CD4-positive, CD25-positive, alpha-beta regulatory T cell (primary cell): ENCODE measurements at regions not wholly inside any gene's neighbourhood (a gene's known extent, or its start where the extent isn't known, plus 50 kb on each side); places are given as distances from the start of the nearest gene placed in this dataset.

Experiments used
- ATAC-seq, 2 donors: fragments of 150-1000 bp; cut with Tn5 transposase; one replicate each; pipeline ENCODE4 v1.10.0; 2021; ENCODE audit warnings: low read depth in 2 of 2, moderate number of reproducible peaks in 2 of 2, moderate library complexity in 1 of 2
- DNase-seq, 3 donors: peaks; one replicate each; pipeline versions ENCODE4 v3.0.0 to v3.0.0-alpha.2; 2012 to 2022; ENCODE audit warnings: mixed read lengths in 1 of 3
- H3K27ac ChIP-seq: one replicate; pipeline ENCODE4 v1.7.0; 2013; ENCODE audit warnings: mild to moderate bottlenecking, low read length; ENCODE audit not compliant: insufficient read depth, poor library complexity, severe bottlenecking
- H3K27me3 ChIP-seq: one replicate; pipeline ENCODE4 v1.7.0; 2013; ENCODE audit warnings: low read length; ENCODE audit not compliant: control insufficient read depth, insufficient read depth
- H3K36me3 ChIP-seq: one replicate; pipeline ENCODE4 v1.7.0; 2013; ENCODE audit warnings: mild to moderate bottlenecking, low read length, moderate library complexity; ENCODE audit not compliant: control insufficient read depth, insufficient read depth
- H3K4me1 ChIP-seq: 2 replicates; pipeline ENCODE4 v1.7.0; 2013; ENCODE audit warnings: mild to moderate bottlenecking, low read length; ENCODE audit not compliant: insufficient read depth, control insufficient read depth, poor library complexity, severe bottlenecking
- H3K4me3 ChIP-seq: one replicate; pipeline ENCODE4 v1.7.0; 2013; ENCODE audit warnings: low read depth, mild to moderate bottlenecking, low read length, moderate library complexity
- H3K9me3 ChIP-seq, 2 experiments: 1 replicate in 1 of 2; 2 replicates in 1 of 2; pipeline ENCODE4 v1.7.0; 2013; ENCODE audit warnings: low read length in 2 of 2, mild to moderate bottlenecking in 1 of 2, moderate library complexity in 1 of 2; ENCODE audit not compliant: control insufficient read depth in 2 of 2
- H3K27ac Mint-ChIP-seq, 3 donors: one replicate each; pipeline ENCODE4 v1.8.0; 2020 to 2022; ENCODE audit warnings: mild to moderate bottlenecking in 3 of 3, mixed read lengths in 3 of 3, moderate library complexity in 2 of 3
- H3K27me3 Mint-ChIP-seq: one replicate; pipeline ENCODE4 v1.8.0; 2022; ENCODE audit warnings: mild to moderate bottlenecking, mixed read lengths
- H3K36me3 Mint-ChIP-seq: one replicate; pipeline ENCODE4 v1.8.0; 2020; ENCODE audit warnings: mixed read lengths
- H3K4me1 Mint-ChIP-seq, 4 donors: one replicate each; pipeline ENCODE4 v1.8.0; 2020 to 2022; ENCODE audit warnings: mixed read lengths in 4 of 4, mild to moderate bottlenecking in 1 of 4
- H3K4me3 Mint-ChIP-seq, 4 donors: one replicate each; pipeline ENCODE4 v1.8.0; 2020 to 2022; ENCODE audit warnings: mild to moderate bottlenecking in 4 of 4, mixed read lengths in 4 of 4, moderate library complexity in 3 of 4
- H3K9me3 Mint-ChIP-seq, 7 donors: one replicate each; pipeline ENCODE4 v1.8.0; 2020 to 2022; ENCODE audit warnings: mixed read lengths in 7 of 7, mild to moderate bottlenecking in 3 of 7, moderate library complexity in 2 of 7

- H3K36me3 Mint-ChIP-seq: no peaks in the 10 kb centered on the region
- no peak overlapping the region for H3K4me3 Mint-ChIP-seq
- no peak for ATAC-seq
Measured at GRCh38 chr2:226581004-226581403, 218.6 kb downstream of the IRS1 start.

DNA sequence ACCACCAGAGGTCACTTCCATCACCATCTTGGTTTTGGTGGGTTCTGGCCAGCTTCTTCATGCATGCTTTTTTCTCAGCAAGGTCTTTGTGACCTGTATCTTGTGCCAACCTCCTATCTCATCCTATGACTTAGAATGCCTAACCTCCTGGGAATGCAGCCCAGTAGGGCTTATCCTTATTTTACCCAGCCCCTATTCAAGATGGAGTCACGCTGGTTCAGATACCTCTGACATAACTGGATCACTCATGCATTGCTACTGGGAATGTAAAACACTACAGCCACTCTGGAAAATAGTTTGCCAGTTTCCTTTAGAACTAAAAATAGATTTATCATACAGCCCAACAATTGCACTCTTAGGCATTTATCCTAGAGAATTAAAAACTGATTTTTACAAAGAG lies 219.2 kb downstream of the IRS1 start:
- no peaks in the 10 kb centered on the region for H3K27me3 Mint-ChIP-seq
- H3K4me1 Mint-ChIP-seq: no peaks in the 10 kb centered on the region
- H3K36me3 Mint-ChIP-seq: no peaks in the 10 kb centered on the region
- Histone ChIP-seq H3K4me3 (no peak overlapping the region), H3K27ac (no peak overlapping the region), H3K4me1 (no peaks in the 10 kb centered on the region), H3K9me3 (no peaks in the 10 kb centered on the region), H3K27me3 (no peaks in the 10 kb centered on the region), H3K36me3 (no peaks in the 10 kb centered on the region)
- DNase-seq (no peak), ATAC-seq (no peak)
- H3K9me3 Mint-ChIP-seq: peaks cover 0 to 5% (median 0%) of the 10 kb centered on the region in 7 donors
- H3K27ac Mint-ChIP-seq: no peak overlapping the region
- H3K4me3 Mint-ChIP-seq: no peak overlapping the region

More at GRCh38 chr2:226581004-226581403, 218.6 kb downstream of the IRS1 start:
- Histone ChIP-seq H3K9me3 (no peaks in the 10 kb centered on the region), H3K4me1 (no peaks in the 10 kb centered on the region), H3K27ac (no peak overlapping the region), H3K27me3 (no peaks in the 10 kb centered on the region), H3K36me3 (no peaks in the 10 kb centered on the region), H3K4me3 (no peak overlapping the region)
- Mint-ChIP-seq H3K27me3 (no peaks in the 10 kb centered on the region), H3K27ac (no peak overlapping the region), H3K4me1 (no peaks in the 10 kb centered on the region), H3K9me3 (peaks cover 0 to 5% (median 0%) of the 10 kb centered on the region in 7 donors)
- DNase-seq: no peak

GRCh38 chr2:226579519-226579918 lies 220.1 kb downstream of the IRS1 start:
- Mint-ChIP-seq H3K27ac (no peak overlapping the region), H3K4me1 (no peaks in the 10 kb centered on the region), H3K27me3 (no peaks in the 10 kb centered on the region), H3K36me3 (no peaks in the 10 kb centered on the region), H3K9me3 (peaks cover 0 to 5% (median 0%) of the 10 kb centered on the region in 7 donors), H3K4me3 (no peak overlapping the region)
- no peaks in the 10 kb centered on the region for H3K27me3 ChIP-seq
- no peak overlapping the region for H3K4me3 ChIP-seq
- no peaks in the 10 kb centered on the region for H3K9me3 ChIP-seq
- H3K4me1 ChIP-seq: no peaks in the 10 kb centered on the region
- ATAC-seq (no peak), DNase-seq (no peak)
- H3K36me3 ChIP-seq: no peaks in the 10 kb centered on the region
- H3K27ac ChIP-seq: no peak overlapping the region

DNA sequence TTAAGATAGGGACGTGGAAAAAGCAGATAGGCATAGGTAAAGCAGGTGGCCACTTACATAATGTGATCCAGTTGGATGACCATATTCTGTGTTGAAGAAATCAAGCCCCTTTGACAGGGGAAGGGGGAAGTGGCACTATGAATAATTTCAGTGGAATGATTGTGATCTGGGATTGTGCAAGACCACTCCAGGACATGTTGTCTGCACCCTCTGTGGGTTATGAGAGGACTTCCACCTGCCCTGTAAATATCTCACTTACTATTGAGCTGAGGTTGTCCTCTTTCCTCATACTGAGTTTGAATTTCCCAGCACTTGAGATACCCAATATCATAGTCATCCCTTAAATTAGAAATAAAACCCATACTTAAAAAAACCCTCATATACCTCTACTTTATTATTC lies 220.7 kb downstream of the IRS1 start:
- peaks cover 0 to 5% (median 0%) of the 10 kb centered on the region in 7 donors for H3K9me3 Mint-ChIP-seq
- no peak overlapping the region for H3K27ac ChIP-seq

GRCh38 chr2:226578373-226578772 lies 221.2 kb downstream of the IRS1 start:
- Mint-ChIP-seq H3K27me3 (no peaks in the 10 kb centered on the region), H3K36me3 (no peaks in the 10 kb centered on the region), H3K9me3 (peaks cover 0 to 5% (median 0%) of the 10 kb centered on the region in 7 donors), H3K4me3 (no peak overlapping the region), H3K27ac (no peak overlapping the region), H3K4me1 (no peaks in the 10 kb centered on the region)
- no peaks in the 10 kb centered on the region for H3K27me3 ChIP-seq
- H3K4me3 ChIP-seq: no peak overlapping the region
- H3K4me1 ChIP-seq: no peaks in the 10 kb centered on the region
- H3K27ac ChIP-seq: no peak overlapping the region
- ATAC-seq (no peak), DNase-seq (no peak)
- no peaks in the 10 kb centered on the region for H3K9me3 ChIP-seq
- no peaks in the 10 kb centered on the region for H3K36me3 ChIP-seq

More for the DNA sequence above, 220.7 kb downstream of the IRS1 start:
- H3K4me1 Mint-ChIP-seq: no peaks in the 10 kb centered on the region
- Histone ChIP-seq H3K4me1 (no peaks in the 10 kb centered on the region), H3K9me3 (no peaks in the 10 kb centered on the region), H3K27me3 (no peaks in the 10 kb centered on the region), H3K36me3 (no peaks in the 10 kb centered on the region), H3K4me3 (no peak overlapping the region)
- DNase-seq (no peak), ATAC-seq (no peak)
- H3K27ac Mint-ChIP-seq: no peak overlapping the region
- no peaks in the 10 kb centered on the region for H3K27me3 Mint-ChIP-seq
- no peaks in the 10 kb centered on the region for H3K36me3 Mint-ChIP-seq
- no peak overlapping the region for H3K4me3 Mint-ChIP-seq

GRCh38 chr2:226575928-226576327 lies 223.7 kb downstream of the IRS1 start:
- H3K9me3 ChIP-seq: no peaks in the 10 kb centered on the region
- no peaks in the 10 kb centered on the region for H3K36me3 ChIP-seq
- H3K4me1 ChIP-seq: no peaks in the 10 kb centered on the region
- no peaks in the 10 kb centered on the region for H3K27me3 Mint-ChIP-seq
- ATAC-seq (no peak), DNase-seq (no peak)
- H3K4me1 Mint-ChIP-seq: no peaks in the 10 kb centered on the region
- no peak overlapping the region for H3K4me3 ChIP-seq
- no peak overlapping the region for H3K27ac Mint-ChIP-seq
- H3K4me3 Mint-ChIP-seq: no peak overlapping the region
- no peaks in the 10 kb centered on the region for H3K9me3 Mint-ChIP-seq
- H3K36me3 Mint-ChIP-seq: no peaks in the 10 kb centered on the region
- no peak overlapping the region for H3K27ac ChIP-seq
- no peaks in the 10 kb centered on the region for H3K27me3 ChIP-seq

DNA sequence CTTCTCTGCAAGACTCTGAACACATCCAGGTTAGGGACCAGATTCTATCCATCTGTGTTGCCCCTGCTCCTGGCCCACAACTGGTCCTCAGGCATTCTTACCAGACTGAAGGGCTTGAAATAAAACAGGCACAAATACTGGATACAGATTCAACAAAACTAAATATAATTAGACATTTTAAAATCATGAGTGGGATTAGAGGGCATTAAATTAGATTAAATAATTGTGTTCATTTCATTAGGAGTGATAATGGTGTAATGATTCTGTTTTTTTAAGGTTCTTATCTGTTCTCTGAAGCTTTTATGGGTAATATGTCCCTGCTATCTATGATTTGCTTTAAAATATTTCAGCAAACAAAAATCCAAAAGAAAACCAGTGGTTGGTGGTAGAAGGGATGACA lies 226.5 kb downstream of the IRS1 start:
- Mint-ChIP-seq H3K36me3 (no peaks in the 10 kb centered on the region), H3K27me3 (no peaks in the 10 kb centered on the region), H3K4me3 (no peak overlapping the region), H3K27ac (no peak overlapping the region), H3K9me3 (no peaks in the 10 kb centered on the region), H3K4me1 (no peaks in the 10 kb centered on the region)
- Histone ChIP-seq H3K9me3 (no peaks in the 10 kb centered on the region), H3K27me3 (no peaks in the 10 kb centered on the region), H3K4me3 (no peak overlapping the region), H3K36me3 (no peaks in the 10 kb centered on the region), H3K27ac (no peak overlapping the region), H3K4me1 (no peaks in the 10 kb centered on the region)
- no peak for DNase-seq
- ATAC-seq: no peak

DNA sequence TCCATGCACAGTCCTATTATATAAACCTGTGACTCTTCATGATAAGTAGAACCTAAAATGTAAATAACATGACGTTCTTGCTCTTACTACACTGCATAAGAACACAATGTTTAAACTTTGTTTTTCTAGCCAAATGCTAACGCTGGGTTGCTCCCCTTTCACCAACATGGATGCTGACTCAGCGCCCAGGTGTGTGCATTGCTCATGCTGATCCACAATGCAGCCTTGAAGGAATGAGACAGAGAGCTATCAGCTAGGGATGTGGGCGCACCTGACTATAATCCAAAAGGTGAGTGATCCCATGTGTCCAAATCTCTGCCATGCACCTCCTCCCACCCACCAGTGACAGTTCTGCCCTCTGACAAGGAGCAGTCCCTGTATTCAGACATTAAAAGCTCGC lies 235.0 kb downstream of the IRS1 start:
- Histone ChIP-seq H3K27ac (no peak overlapping the region), H3K9me3 (no peaks in the 10 kb centered on the region), H3K4me1 (no peaks in the 10 kb centered on the region), H3K4me3 (no peak overlapping the region), H3K27me3 (no peaks in the 10 kb centered on the region), H3K36me3 (no peaks in the 10 kb centered on the region)
- Mint-ChIP-seq H3K27me3 (no peaks in the 10 kb centered on the region), H3K36me3 (no peaks in the 10 kb centered on the region), H3K4me1 (no peaks in the 10 kb centered on the region), H3K27ac (peak overlapping the region in 1 of 3 donors; percentile 57), H3K9me3 (no peaks in the 10 kb centered on the region), H3K4me3 (no peak overlapping the region)
- no peak for DNase-seq
- no peak for ATAC-seq
